Peyer's patch (tissue), 4 donors: ENCODE measurements at regions not wholly inside any gene's neighbourhood (a gene's known extent, or its start where the extent isn't known, plus 50 kb on each side); places are given as distances from the start of the nearest gene placed in this dataset.

Experiments used
- DNase-seq, 3 donors: peaks; one replicate each; pipeline ENCODE4 v3.0.0-alpha.2; 2017 to 2019
- H3K27ac ChIP-seq, 4 donors: fragments of 200-600 bp; sonication (generic); one replicate each; pipeline ENCODE4 v1.5.1; 2016 to 2019
- H3K27me3 ChIP-seq, 2 donors: fragments of 200-600 bp; sonication (generic); one replicate each; pipeline ENCODE4 v1.5.1; 2019
- H3K36me3 ChIP-seq, 3 donors: fragments of 200-600 bp; sonication (generic); one replicate each; pipeline ENCODE4 v1.5.1; 2016 to 2019
- H3K4me1 ChIP-seq, 4 donors: fragments of 200-600 bp; sonication (generic); one replicate each; pipeline ENCODE4 v1.5.1; 2016 to 2019
- H3K4me3 ChIP-seq, 4 donors: fragments of 200-600 bp; sonication (generic); 1 replicate in 3 of 4; 2 replicates in 1 of 4; pipeline ENCODE4 v1.5.1; 2016 to 2019; ENCODE audit warnings: mild to moderate bottlenecking in 1 of 4
- H3K9me3 ChIP-seq, 4 donors: fragments of 200-600 bp; sonication (generic); one replicate each; pipeline ENCODE4 v1.5.1; 2016 to 2019; ENCODE audit warnings: mild to moderate bottlenecking in 1 of 4
- POLR2A ChIP-seq, 2 donors: fragments of 450-650 bp; IDR thresholded peaks; one replicate each; pipeline ENCODE4 v1.5.1; 2017; ENCODE audit warnings: antibody characterized with exemption in 2 of 2, mild to moderate bottlenecking in 2 of 2, moderate library complexity in 2 of 2
- TF ChIP-seq, protein P1 (sequence below), 6 experiments: fragments of 450-650 bp in 4 of 6; fragments of 200-600 bp in 2 of 6; sonication (generic) in 1 of 6; IDR thresholded peaks; one replicate each; pipeline ENCODE4 v1.5.1; 2017 to 2019; ENCODE audit warnings: antibody characterized with exemption in 6 of 6, mild to moderate bottlenecking in 3 of 6, moderate library complexity in 1 of 6

DNA sequence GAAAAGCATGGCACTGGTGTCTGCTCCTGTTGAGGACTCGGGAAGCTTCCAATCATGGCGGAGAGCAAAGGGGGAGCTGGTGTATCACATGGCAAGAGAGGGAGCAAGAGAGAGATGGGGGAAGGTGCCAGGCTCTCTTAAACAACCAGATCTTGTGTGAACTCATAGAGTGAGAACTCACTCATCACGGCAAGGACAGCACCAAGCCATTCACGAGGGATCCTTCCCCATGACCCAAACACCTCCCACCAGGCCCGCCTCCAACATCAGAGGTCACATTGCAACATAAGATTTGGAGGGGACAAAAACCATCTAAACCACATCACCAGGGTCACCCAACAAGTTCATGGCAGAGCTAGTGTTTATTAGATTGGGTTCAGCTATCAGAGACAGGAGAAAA lies 218.7 kb upstream of the BCOR start:
- H3K27me3 ChIP-seq, result no peaks in the 10 kb centered on the region
- H3K27ac ChIP-seq, result no peak overlapping the region
- DNase-seq, result no peak
- no peak for TF ChIP-seq POLR2A (IDR thresholded peaks at IDR 0.05)
- TF ChIP-seq, protein P1, sequence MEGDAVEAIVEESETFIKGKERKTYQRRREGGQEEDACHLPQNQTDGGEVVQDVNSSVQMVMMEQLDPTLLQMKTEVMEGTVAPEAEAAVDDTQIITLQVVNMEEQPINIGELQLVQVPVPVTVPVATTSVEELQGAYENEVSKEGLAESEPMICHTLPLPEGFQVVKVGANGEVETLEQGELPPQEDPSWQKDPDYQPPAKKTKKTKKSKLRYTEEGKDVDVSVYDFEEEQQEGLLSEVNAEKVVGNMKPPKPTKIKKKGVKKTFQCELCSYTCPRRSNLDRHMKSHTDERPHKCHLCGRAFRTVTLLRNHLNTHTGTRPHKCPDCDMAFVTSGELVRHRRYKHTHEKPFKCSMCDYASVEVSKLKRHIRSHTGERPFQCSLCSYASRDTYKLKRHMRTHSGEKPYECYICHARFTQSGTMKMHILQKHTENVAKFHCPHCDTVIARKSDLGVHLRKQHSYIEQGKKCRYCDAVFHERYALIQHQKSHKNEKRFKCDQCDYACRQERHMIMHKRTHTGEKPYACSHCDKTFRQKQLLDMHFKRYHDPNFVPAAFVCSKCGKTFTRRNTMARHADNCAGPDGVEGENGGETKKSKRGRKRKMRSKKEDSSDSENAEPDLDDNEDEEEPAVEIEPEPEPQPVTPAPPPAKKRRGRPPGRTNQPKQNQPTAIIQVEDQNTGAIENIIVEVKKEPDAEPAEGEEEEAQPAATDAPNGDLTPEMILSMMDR (IDR thresholded peaks at IDR 0.05), result no peak
- no peak overlapping the region for H3K4me3 ChIP-seq
- no peaks in the 10 kb centered on the region for H3K4me1 ChIP-seq
- no peaks in the 10 kb centered on the region for H3K36me3 ChIP-seq
- no peaks in the 10 kb centered on the region for H3K9me3 ChIP-seq

DNA sequence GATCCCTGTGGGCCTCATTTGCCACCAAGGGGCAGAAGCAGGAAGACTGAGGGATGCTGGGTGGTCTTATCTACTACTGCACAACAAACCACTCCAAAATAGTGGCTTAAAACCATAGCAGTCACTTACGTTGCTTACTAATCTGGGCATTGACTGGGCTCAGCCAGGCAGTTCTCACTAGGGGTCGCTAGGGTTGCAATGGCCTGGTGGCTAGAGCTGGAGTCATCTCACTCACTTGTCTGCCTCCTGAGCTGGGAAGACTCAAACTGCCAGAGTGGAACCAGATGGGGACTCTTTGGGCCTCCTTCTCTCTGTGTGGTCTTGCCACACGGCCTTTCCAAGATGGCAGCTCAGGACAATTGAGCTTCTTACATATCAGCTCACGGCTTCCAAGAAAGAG lies 216.3 kb upstream of the BCOR start:
- no peaks in the 10 kb centered on the region for H3K4me1 ChIP-seq
- no peak for TF ChIP-seq POLR2A (IDR thresholded peaks at IDR 0.05)
- TF ChIP-seq, protein P1 (IDR thresholded peaks at IDR 0.05), result no peak
- no peaks in the 10 kb centered on the region for H3K9me3 ChIP-seq
- no peak overlapping the region for H3K4me3 ChIP-seq
- H3K36me3 ChIP-seq, result no peaks in the 10 kb centered on the region
- no peaks in the 10 kb centered on the region for H3K27me3 ChIP-seq
- no peak for DNase-seq
- no peak overlapping the region for H3K27ac ChIP-seq

DNA sequence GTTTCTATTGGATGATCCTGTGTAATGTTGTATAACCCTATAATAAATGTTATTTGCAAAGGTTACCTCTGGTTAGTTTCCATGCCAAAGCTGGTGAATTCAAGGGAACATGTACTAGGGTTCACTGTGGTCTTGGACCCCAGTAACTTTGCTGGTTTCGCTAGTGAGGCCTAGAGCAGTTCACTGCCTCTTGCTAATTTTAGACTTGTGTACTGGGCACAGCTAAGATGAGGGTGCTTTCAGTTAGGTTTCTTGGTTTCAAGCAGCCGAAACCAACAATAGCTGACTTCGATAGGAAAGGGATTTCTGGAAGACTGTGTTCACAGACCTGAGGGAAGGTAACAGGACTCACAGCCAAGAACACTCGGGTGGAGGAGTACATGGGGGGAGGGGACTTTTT lies 215.5 kb upstream of the BCOR start:
- Histone ChIP-seq H3K9me3 (no peaks in the 10 kb centered on the region), H3K36me3 (no peaks in the 10 kb centered on the region), H3K4me1 (no peaks in the 10 kb centered on the region), H3K27ac (no peak overlapping the region), H3K27me3 (no peaks in the 10 kb centered on the region), H3K4me3 (no peak overlapping the region)
- TF ChIP-seq POLR2A (IDR thresholded peaks at IDR 0.05), result no peak
- TF ChIP-seq, protein P1 (IDR thresholded peaks at IDR 0.05), result no peak
- no peak for DNase-seq

DNA sequence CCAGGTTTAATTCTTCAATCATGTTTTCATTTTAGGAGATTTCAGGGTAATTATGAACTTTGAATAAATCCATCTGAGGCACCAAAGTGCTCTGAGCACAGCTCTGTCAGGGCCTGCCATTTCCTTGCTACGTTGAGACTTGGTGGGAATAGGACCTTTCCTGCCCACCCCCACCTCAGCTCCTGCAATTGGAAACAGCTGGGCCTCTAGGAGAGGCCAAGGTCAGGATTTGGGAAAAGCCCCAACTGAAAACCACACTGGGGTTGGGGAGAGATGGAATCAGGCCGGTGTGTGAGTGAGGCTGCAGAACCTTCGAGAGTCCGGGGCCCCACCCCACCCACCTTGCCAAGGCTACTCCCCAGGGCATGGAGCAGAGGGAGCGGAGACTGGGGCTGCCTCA lies 212.7 kb upstream of the BCOR start:
- Histone ChIP-seq H3K27ac (no peak overlapping the region), H3K4me3 (no peak overlapping the region), H3K9me3 (no peaks in the 10 kb centered on the region), H3K27me3 (no peaks in the 10 kb centered on the region), H3K36me3 (no peaks in the 10 kb centered on the region), H3K4me1 (no peaks in the 10 kb centered on the region)
- TF ChIP-seq, protein P1 (IDR thresholded peaks at IDR 0.05), result no peak
- no peak for TF ChIP-seq POLR2A (IDR thresholded peaks at IDR 0.05)
- DNase-seq, result no peak

DNA sequence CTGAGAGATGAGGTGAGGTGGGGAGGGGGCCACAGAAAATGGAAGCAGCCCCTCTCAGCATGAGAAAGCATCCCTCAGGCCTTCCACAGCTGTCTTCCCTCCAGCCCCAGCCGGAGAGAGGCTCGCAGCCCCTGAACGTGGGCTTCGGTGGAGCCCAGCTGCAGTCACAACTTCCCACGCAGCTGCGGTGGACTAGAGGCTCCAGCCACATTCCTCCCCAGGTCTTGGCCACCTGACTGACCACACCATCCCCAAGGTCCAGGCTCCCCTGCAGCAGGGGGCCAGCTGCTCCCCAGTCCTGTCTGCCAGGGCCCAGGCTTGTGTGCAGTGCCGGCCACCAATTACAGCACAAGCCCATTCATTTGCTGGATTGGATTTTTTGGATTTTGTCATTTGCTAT lies 212.3 kb upstream of the BCOR start:
- DNase-seq, result no peak
- Histone ChIP-seq H3K4me3 (no peak overlapping the region), H3K27ac (no peak overlapping the region), H3K4me1 (no peaks in the 10 kb centered on the region), H3K9me3 (no peaks in the 10 kb centered on the region), H3K27me3 (no peaks in the 10 kb centered on the region), H3K36me3 (no peaks in the 10 kb centered on the region)
- TF ChIP-seq, protein P1 (IDR thresholded peaks at IDR 0.05), result no peak
- no peak for TF ChIP-seq POLR2A (IDR thresholded peaks at IDR 0.05)

DNA sequence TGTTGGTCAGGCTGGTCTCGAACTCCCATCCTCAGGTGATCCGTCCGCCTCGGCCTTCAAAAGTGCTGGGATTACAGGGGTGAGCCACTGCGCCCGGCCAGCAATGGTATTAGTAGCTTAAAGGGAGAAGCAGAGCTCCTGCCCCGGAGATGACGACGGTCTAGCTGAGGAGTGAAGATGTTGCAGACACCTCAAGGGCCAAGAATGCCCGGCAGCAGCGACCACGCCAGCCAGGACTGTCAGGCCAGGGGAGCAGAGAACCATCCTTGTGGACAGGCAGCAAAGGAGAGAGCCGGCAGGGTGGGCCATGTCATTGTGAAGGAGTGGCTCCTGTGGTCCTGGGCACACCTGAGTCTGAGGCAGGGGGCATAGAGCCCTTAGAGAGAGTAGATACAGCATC lies 210.1 kb upstream of the BCOR start:
- no peak overlapping the region for H3K4me3 ChIP-seq
- H3K27ac ChIP-seq, result no peak overlapping the region
- H3K36me3 ChIP-seq, result no peaks in the 10 kb centered on the region
- no peaks in the 10 kb centered on the region for H3K9me3 ChIP-seq
- no peak for DNase-seq
- TF ChIP-seq, protein P1 (IDR thresholded peaks at IDR 0.05), result no peak
- no peak for TF ChIP-seq POLR2A (IDR thresholded peaks at IDR 0.05)
- H3K27me3 ChIP-seq, result no peaks in the 10 kb centered on the region
- no peaks in the 10 kb centered on the region for H3K4me1 ChIP-seq
